Endothelial cell (in vitro differentiated cells): ENCODE measurements at regions not wholly inside any gene's neighbourhood (a gene's known extent, or its start where the extent isn't known, plus 50 kb on each side); places are given as distances from the start of the nearest gene placed in this dataset.

Experiments used
- DNase-seq: peaks from one replicate; pipeline ENCODE4 v3.0.0; 2021; ENCODE audit warnings: low spot score
- H3K27ac Mint-ChIP-seq: one replicate; pipeline ENCODE4 v1.8.0; 2021; ENCODE audit warnings: mixed read lengths, inconsistent platforms; ENCODE audit not compliant: unreplicated experiment
- H3K27me3 Mint-ChIP-seq: one replicate; pipeline ENCODE4 v1.8.0; 2021; ENCODE audit warnings: mild to moderate bottlenecking, moderate library complexity, mixed read lengths, inconsistent platforms; ENCODE audit not compliant: unreplicated experiment
- H3K36me3 Mint-ChIP-seq: one replicate; pipeline ENCODE4 v1.8.0; 2021; ENCODE audit warnings: mild to moderate bottlenecking, low read depth, mixed read lengths, inconsistent platforms; ENCODE audit not compliant: unreplicated experiment
- H3K4me1 Mint-ChIP-seq: one replicate; pipeline ENCODE4 v1.8.0; 2021; ENCODE audit warnings: mild to moderate bottlenecking, mixed read lengths, inconsistent platforms; ENCODE audit not compliant: unreplicated experiment
- H3K4me3 Mint-ChIP-seq: one replicate; pipeline ENCODE4 v1.8.0; 2021; ENCODE audit warnings: mild to moderate bottlenecking, mixed read lengths, inconsistent platforms; ENCODE audit not compliant: unreplicated experiment
- H3K9me3 Mint-ChIP-seq: one replicate; pipeline ENCODE4 v1.8.0; 2021; ENCODE audit warnings: mixed read lengths, inconsistent platforms; ENCODE audit not compliant: unreplicated experiment
- CTCF ChIP-seq: fragments of 200-600 bp; sonication (generic); IDR thresholded peaks from one replicate; pipeline ENCODE4 v1.5.0; 2021; ENCODE audit warnings: antibody characterized with exemption; ENCODE audit not compliant: unreplicated experiment

- peaks cover 7% of the 10 kb centered on the region for H3K27me3 Mint-ChIP-seq
- H3K4me1 Mint-ChIP-seq: no peaks in the 10 kb centered on the region
- DNase-seq: no peak
- no peak overlapping the region for H3K4me3 Mint-ChIP-seq
- H3K27ac Mint-ChIP-seq: no peak overlapping the region
- H3K36me3 Mint-ChIP-seq: peaks cover 5% of the 10 kb centered on the region
- TF ChIP-seq CTCF: no peak
- peaks cover 4% of the 10 kb centered on the region for H3K9me3 Mint-ChIP-seq
These were observed 161.6 kb downstream of the PDGFRA start for GRCh38 chr4:54390670-54391069.

GRCh38 chr4:54391104-54391503, 162.0 kb downstream of the PDGFRA start:
- no peak for DNase-seq
- Mint-ChIP-seq H3K4me1 (no peaks in the 10 kb centered on the region), H3K27me3 (peaks cover 6% of the 10 kb centered on the region), H3K9me3 (peaks cover 4% of the 10 kb centered on the region), H3K36me3 (peaks cover 5% of the 10 kb centered on the region), H3K4me3 (no peak overlapping the region), H3K27ac (no peak overlapping the region)
- no peak for TF ChIP-seq CTCF

DNA sequence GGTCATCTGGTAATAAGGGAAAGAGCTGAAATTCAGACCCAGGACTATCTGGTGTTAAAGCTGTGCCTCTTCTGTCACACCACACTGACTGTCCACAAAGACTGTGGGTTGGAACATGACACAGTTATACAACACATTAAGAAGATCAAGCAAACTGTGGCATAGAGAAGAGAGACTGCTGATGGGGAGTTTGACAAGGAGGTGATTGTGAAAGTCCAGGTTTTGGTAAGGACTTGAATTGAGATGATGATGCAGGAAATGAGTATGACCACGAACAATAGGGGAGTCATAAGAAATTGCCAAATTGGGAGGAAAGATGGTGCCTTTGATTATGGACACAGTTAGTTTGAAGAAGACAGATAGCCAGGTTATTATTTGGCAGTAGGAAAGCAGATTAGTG, 163.4 kb downstream of the PDGFRA start:
- no peaks in the 10 kb centered on the region for H3K4me1 Mint-ChIP-seq
- no peaks in the 10 kb centered on the region for H3K9me3 Mint-ChIP-seq
- no peak for DNase-seq
- TF ChIP-seq CTCF: no peak
- peaks cover 5% of the 10 kb centered on the region for H3K36me3 Mint-ChIP-seq
- no peak overlapping the region for H3K4me3 Mint-ChIP-seq
- no peak overlapping the region for H3K27ac Mint-ChIP-seq
- peaks cover 6% of the 10 kb centered on the region for H3K27me3 Mint-ChIP-seq

DNA sequence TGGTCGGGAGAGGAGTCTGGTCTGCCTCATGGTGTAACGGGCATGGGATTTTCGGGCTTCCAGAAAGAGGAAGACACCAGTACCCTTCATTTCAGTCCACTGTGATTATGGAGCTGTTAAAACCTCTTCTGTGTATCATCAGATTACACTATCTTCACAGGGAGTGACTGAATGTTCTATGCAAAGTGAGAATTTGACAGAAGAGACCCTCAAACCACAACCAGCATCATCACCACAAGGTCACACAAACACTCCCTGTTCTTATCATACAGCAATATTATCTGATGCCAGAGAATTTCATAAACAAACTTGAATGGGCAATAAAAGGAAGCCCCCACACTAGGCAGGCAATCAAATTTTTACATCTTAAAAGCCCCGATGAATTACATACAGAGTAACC, 164.2 kb downstream of the PDGFRA start:
- no peak for DNase-seq
- no peak overlapping the region for H3K4me3 Mint-ChIP-seq
- peaks cover 6% of the 10 kb centered on the region for H3K27me3 Mint-ChIP-seq
- H3K4me1 Mint-ChIP-seq: no peaks in the 10 kb centered on the region
- TF ChIP-seq CTCF: no peak
- no peak overlapping the region for H3K27ac Mint-ChIP-seq
- peaks cover 5% of the 10 kb centered on the region for H3K36me3 Mint-ChIP-seq
- no peaks in the 10 kb centered on the region for H3K9me3 Mint-ChIP-seq

- no peak overlapping the region for H3K4me3 Mint-ChIP-seq
- H3K27ac Mint-ChIP-seq: no peak overlapping the region
- H3K9me3 Mint-ChIP-seq: no peaks in the 10 kb centered on the region
- peaks cover 3% of the 10 kb centered on the region for H3K27me3 Mint-ChIP-seq
- DNase-seq: no peak
- peaks cover 11% of the 10 kb centered on the region for H3K4me1 Mint-ChIP-seq
- peaks cover 5% of the 10 kb centered on the region for H3K36me3 Mint-ChIP-seq
- no peak for TF ChIP-seq CTCF
These were observed 166.0 kb downstream of the PDGFRA start for GRCh38 chr4:54395013-54395527.
